Suprapubic skin (tissue), 3 donors: ENCODE measurements at regions not wholly inside any gene's neighbourhood (a gene's known extent, or its start where the extent isn't known, plus 50 kb on each side); places are given as distances from the start of the nearest gene placed in this dataset.

Experiments
- CTCF ChIP-seq, 2 donors: fragments of 200-600 bp in 1 of 2; fragments of 450-650 bp in 1 of 2; sonication (generic) in 1 of 2; IDR thresholded peaks; one replicate each; pipeline ENCODE4 v1.5.1; 2016 to 2019; ENCODE audit warnings: antibody characterized with exemption in 2 of 2, mild to moderate bottlenecking in 1 of 2, moderate library complexity in 1 of 2
- EP300 ChIP-seq: sonication (generic); formaldehyde crosslinking; IDR thresholded peaks from one replicate; pipeline ENCODE4 v1.6.1; 2017; ENCODE audit warnings: antibody characterized with exemption

GRCh38 chr12:125329239-125330102, 264.2 kb downstream of the AACS start:
- no peak for TF ChIP-seq CTCF (IDR thresholded peaks at IDR 0.05)
- TF ChIP-seq EP300, result no peak
